ENCODE measurements at regions not wholly inside any gene's neighbourhood (a gene's known extent, or its start where the extent isn't known, plus 50 kb on each side); places are given as distances from the start of the nearest gene placed in this dataset.

DNA sequence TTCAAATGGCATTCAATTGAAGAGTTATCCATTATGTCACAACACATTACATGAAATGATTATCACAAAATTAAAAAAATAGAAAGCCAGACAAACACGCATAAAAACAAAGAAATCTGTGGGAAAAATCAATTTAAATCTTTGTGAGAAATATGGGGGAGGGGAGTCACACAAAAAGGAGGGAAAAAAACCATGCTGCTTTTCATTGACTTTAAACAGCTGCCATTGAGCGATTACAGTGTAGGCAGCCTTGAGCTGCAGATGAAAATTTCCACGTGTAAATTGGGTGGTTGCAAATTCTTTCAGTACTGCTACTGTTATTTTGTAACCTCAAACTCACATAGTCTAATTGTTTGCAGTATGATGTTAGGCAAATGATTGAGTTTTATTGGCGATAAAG, 889.9 kb upstream of the PHF14 start:
- Mint-ChIP-seq H3K27me3 (ENCODE audit: low read depth in 3 of 3) (no peaks in the 10 kb centered on the region), H3K9me3 (peaks cover 2 to 7% (median 6%) of the 10 kb centered on the region in 7 donors), H3K4me1 (no peaks in the 10 kb centered on the region), H3K36me3 (no peaks in the 10 kb centered on the region), H3K27ac (no peak overlapping the region), H3K4me3 (no peak overlapping the region)
- H3K27ac ChIP-seq (ENCODE audit: low read depth in 1 of 2, low read length in 2 of 2), result no peak overlapping the region
- peaks cover 5 to 14% of the 10 kb centered on the region in 2 donors for H3K9me3 ChIP-seq (replicated peaks in 1 of 2; ENCODE audit: control insufficient read depth in 1 of 2, insufficient read depth in 1 of 2, low read length in 2 of 2)
- no peaks in the 10 kb centered on the region for H3K79me2 ChIP-seq (ENCODE audit: insufficient read depth, low read length)
- 80% methylated on average over 1 of the region's 4 CpGs for WGBS (ENCODE audit: insufficient coverage)
- no peak overlapping the region for H3K4me3 ChIP-seq (replicated peaks in 1 of 3; ENCODE audit: low read depth in 2 of 3, low read length in 3 of 3)
- intact Hi-C loops (cut with micrococcal nuclease), result no loop called here
- no peaks in the 10 kb centered on the region for H4K20me1 ChIP-seq (ENCODE audit: insufficient read depth, low read length)
- no peaks in the 10 kb centered on the region for H3K27me3 ChIP-seq (ENCODE audit: control insufficient read depth in 2 of 2, insufficient read depth in 2 of 2, low read length in 2 of 2)
- H2AFZ ChIP-seq (ENCODE audit: insufficient read depth, low read depth, low read length, poor library complexity, severe bottlenecking), result no peak overlapping the region
- TF ChIP-seq, protein P1, sequence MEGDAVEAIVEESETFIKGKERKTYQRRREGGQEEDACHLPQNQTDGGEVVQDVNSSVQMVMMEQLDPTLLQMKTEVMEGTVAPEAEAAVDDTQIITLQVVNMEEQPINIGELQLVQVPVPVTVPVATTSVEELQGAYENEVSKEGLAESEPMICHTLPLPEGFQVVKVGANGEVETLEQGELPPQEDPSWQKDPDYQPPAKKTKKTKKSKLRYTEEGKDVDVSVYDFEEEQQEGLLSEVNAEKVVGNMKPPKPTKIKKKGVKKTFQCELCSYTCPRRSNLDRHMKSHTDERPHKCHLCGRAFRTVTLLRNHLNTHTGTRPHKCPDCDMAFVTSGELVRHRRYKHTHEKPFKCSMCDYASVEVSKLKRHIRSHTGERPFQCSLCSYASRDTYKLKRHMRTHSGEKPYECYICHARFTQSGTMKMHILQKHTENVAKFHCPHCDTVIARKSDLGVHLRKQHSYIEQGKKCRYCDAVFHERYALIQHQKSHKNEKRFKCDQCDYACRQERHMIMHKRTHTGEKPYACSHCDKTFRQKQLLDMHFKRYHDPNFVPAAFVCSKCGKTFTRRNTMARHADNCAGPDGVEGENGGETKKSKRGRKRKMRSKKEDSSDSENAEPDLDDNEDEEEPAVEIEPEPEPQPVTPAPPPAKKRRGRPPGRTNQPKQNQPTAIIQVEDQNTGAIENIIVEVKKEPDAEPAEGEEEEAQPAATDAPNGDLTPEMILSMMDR (IDR thresholded peaks at IDR 0.05), result no peak
- no peaks in the 10 kb centered on the region for H3K36me3 ChIP-seq (replicated peaks in 1 of 2; ENCODE audit: control insufficient read depth in 1 of 2, insufficient read depth in 2 of 2, low read length in 2 of 2)
- no peaks in the 10 kb centered on the region for H3K4me1 ChIP-seq (ENCODE audit: control insufficient read depth in 1 of 2, insufficient read depth in 2 of 2, low read length in 2 of 2)
- H3K4me2 ChIP-seq (replicated peaks; ENCODE audit: extremely low read depth, low read length, poor library complexity, severe bottlenecking), result no peak overlapping the region
- DNase-seq, result no peak
- no peak overlapping the region for H3K9ac ChIP-seq (ENCODE audit: insufficient read depth, low read length, poor library complexity, severe bottlenecking)

GRCh38 chr7:10085231-10085630, 888.4 kb upstream of the PHF14 start:
- Mint-ChIP-seq H3K27ac (no peak overlapping the region), H3K36me3 (no peaks in the 10 kb centered on the region), H3K4me1 (no peaks in the 10 kb centered on the region), H3K4me3 (no peak overlapping the region), H3K27me3 (ENCODE audit: low read depth in 3 of 3) (no peaks in the 10 kb centered on the region), H3K9me3 (peaks cover 0 to 3% (median 2%) of the 10 kb centered on the region in 7 donors)
- TF ChIP-seq, protein P1 (IDR thresholded peaks at IDR 0.05), result no peak
- H3K27me3 ChIP-seq (ENCODE audit: control insufficient read depth in 2 of 2, insufficient read depth in 2 of 2, low read length in 2 of 2), result no peaks in the 10 kb centered on the region
- H3K9me3 ChIP-seq (replicated peaks in 1 of 2; ENCODE audit: control insufficient read depth in 1 of 2, insufficient read depth in 1 of 2, low read length in 2 of 2), result peaks cover 0 to 3% of the 10 kb centered on the region in 2 donors
- no peaks in the 10 kb centered on the region for H4K20me1 ChIP-seq (ENCODE audit: insufficient read depth, low read length)
- H3K36me3 ChIP-seq (replicated peaks in 1 of 2; ENCODE audit: control insufficient read depth in 1 of 2, insufficient read depth in 2 of 2, low read length in 2 of 2), result no peaks in the 10 kb centered on the region
- 91% methylated on average over 7 of the region's 9 CpGs for WGBS (ENCODE audit: insufficient coverage)
- no peaks in the 10 kb centered on the region for H3K79me2 ChIP-seq (ENCODE audit: insufficient read depth, low read length)
- H3K9ac ChIP-seq (ENCODE audit: insufficient read depth, low read length, poor library complexity, severe bottlenecking), result no peak overlapping the region
- DNase-seq, result no peak
- H3K4me3 ChIP-seq (replicated peaks in 1 of 3; ENCODE audit: low read depth in 2 of 3, low read length in 3 of 3), result no peak overlapping the region
- no peak overlapping the region for H3K4me2 ChIP-seq (replicated peaks; ENCODE audit: extremely low read depth, low read length, poor library complexity, severe bottlenecking)
- H3K27ac ChIP-seq (ENCODE audit: low read depth in 1 of 2, low read length in 2 of 2), result no peak overlapping the region
- H2AFZ ChIP-seq (ENCODE audit: insufficient read depth, low read depth, low read length, poor library complexity, severe bottlenecking), result no peak overlapping the region
- H3K4me1 ChIP-seq (ENCODE audit: control insufficient read depth in 1 of 2, insufficient read depth in 2 of 2, low read length in 2 of 2), result no peaks in the 10 kb centered on the region
- intact Hi-C loops (cut with micrococcal nuclease), result no loop called here
